HG03139 (cell line): ENCODE measurements at regions not wholly inside any gene's neighbourhood (a gene's known extent, or its start where the extent isn't known, plus 50 kb on each side); places are given as distances from the start of the nearest gene placed in this dataset.
"Not testable (repeated sequence)": the region's sequence is repeated elsewhere in the genome, so short reads cannot be mapped to it uniquely, and the experiment has no call there.

Source experiments
- ATAC-seq: cut with Tn5 transposase; IDR thresholded peaks from one replicate; pipeline ENCODE4 v1.9.1; 2021; ENCODE audit not compliant: unreplicated experiment

DNA sequence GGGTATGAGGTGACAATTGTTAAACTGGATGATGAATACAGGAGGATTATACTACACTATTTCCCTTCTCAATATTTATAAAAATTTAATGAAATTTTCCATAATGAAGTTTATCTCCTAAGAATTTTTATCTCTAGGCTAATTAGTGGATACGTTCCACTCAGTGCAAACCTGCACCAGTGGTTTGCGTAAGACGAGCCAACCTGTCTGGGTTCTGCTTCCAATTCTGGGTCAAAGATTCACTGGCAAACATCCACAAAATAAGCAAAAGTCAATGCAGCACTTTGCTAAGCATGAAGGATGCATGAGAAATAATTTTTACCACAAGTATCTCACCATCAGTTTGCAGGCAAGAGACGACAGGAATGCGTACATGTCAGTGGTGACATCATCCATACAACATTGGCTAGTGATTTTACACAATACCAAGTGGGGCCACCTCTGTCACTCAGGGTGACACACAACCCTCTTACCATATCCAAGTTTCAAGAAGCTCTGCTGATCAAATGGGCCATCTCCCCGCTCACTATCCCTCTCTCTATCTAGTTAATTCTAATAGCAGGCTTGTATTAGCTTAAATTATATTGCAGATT, 51.7 kb downstream of the FAM50B start:
- ATAC-seq, result no peak

DNA sequence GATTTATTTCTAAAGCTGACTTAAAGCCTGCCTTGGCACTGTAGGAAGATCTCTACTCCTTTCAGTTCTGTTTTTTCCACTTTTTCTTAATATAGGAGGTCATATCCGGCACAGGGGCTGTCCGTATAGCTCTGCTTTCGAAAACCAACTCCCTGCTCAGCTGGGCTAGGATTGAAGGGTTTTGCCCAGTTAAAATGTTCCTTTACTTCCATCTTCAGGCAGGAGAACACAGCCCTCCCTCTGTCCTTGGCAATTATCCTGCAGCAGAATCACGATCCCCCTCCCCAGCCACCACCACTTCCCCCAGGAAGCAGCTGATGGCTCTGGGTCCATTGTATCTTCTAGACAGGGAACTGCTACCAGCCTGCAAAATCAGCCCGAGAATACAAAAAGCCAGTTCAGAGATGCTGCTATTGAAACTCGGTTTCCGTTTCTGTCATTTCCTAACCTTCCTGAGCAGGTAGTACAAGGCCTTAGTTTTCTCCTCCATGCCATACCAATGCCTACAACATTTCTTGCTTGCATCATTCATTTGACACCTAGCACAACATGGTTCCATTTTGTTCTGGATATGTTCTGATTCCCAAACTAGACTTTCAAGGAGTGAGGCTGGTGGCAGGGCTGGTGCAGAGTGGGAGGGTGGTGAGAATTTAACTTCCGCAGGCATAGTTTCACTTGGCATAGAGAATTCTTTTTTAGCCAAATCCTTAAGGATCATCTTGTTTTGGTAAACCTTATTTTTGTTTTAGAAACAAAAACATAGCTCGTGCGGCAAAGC, 53.9 kb downstream of the FAM50B start:
- no peak for ATAC-seq

DNA sequence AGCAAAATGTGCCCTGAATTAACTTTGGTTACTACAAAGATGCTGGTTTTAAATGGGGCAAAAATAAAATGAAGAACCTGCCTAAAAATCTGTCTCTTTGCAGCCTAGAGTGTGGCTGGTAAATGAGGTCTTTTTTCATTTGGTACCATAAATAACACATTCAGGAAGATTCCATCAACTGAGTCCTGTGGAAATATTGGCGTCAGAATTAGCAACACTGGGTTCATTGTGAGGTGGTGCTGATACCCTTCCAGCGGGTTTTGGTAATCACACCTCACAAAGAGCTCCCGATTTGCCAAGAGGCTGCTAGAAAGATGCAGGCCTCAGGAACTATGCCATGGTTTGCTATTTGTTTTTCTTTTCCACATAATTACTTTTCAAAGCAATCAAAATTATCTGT, 55.3 kb downstream of the FAM50B start:
- no peak for ATAC-seq

DNA sequence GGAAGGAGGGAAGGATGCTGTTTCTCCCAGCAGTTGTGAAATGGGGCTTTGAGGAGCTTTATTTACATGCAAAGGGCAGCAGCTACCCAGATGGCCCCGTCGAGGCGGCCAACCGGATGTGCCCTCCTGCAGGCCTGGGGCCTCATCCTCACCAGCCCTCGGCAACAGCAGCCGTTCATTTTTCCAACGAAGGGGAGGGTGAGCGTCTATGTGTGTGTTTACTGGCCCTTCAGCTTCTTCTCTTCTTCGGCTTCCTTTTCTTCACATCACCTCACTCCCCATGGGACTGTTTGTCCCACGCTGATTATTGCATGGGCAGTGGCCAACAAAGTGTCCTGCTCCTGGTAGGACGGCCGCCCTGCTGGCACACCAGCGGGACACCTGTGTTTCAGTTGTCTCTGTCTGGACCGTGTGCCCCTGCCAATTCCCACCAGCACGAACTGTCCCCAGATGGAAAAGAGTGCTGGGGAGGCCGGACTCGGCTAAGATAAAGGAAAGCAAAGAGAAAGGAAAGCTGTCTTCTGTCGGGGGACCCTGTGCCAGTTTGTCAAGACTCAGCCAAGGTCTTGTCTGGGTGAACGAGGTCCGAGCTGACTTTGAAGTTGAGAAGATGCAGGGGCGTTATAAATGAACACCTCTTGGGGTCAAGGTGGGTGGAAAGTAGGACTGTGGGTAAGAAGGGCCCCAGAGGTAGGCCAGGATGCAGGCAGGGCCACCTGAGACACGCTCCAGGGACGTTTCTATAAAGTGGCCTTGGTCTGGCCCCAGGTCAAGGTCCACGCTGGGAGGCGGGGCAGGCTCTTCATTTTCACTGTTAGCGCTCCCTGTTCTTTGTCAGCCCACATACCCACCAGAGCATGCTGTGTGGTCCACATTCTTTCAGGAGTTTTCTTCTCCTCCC, 57.0 kb downstream of the FAM50B start:
- ATAC-seq, result no peak

DNA sequence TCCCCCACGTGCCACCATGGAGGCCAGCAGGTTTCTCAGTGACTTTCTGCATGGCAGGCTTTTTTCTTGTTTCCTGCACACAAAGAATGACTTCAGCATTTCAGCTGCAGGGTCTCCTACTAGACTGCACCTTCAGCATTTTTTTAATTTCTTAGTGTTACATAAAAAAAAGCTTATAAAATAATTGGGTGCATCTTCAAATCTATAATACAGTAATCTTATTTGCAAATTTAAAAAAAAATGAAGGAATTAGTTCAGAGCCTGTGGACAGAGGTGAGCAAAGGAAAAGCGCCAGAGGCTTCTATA, 57.6 kb downstream of the FAM50B start:
- ATAC-seq, result no peak

DNA sequence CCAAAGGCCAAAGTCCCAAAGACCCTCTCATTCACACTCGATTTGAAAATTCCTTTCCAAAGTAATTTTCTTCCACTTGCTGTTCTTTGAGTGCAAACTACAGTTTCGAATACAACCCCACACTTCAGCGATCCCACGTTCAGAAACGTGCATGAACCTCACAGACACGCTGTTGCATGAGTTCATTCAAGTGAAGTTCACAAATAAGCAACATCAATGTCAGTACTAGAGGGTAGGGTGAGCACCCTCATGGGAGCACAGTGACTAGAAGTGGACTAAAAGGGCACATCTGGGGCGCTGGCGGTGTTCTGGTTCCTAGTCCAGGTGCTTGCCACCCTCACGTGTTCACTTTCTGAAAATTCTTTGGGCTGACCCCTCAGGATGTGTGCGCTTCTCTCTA, 59.0 kb downstream of the FAM50B start:
- no peak for ATAC-seq

DNA sequence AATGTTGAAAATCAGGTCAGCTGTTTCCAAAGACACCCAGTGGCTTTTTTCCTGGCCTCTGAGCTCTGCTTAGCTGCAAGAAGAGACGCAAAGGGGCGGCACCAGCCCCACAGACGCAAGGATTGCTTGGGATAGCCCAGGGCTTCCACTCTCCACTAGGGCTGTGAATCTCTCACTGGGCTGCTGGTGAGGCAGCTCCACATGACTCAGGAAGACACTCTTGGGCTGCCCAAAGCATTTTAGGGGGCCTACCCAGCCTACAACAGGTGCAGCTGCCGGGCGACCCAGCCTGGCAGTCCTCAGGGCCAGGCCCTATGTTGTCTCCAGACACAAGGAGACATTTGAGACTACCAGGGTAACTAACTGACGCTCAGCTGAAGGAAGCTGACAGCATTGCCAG, 59.8 kb downstream of the FAM50B start:
- no peak for ATAC-seq

DNA sequence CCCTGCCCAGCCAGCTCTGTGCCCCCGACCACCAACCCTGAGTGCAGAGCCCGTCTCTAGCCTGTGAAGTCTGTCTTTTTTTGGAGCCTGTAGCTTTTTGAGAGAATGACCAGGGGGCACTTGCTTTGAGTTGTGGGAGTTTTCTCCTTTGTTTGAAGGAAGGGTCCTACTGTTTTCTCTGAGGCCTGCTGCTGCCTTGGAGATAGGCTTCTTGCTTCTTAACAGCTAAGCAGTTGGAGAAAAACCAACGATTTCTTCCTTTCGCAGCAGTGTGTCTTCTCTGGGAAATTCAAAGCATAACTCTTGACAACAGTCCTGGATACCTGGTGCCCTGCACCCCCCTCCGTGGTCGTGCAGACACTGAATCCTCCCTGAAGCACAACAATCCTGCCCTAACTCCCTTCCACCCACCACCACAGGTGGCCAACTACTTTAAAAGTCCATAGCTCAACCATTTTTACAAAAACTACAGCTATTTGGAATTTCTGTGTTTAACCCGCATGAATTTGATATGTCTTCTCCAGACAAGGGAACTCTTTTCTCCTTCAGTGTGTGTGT, 61.0 kb downstream of the FAM50B start:
- no peak for ATAC-seq

DNA sequence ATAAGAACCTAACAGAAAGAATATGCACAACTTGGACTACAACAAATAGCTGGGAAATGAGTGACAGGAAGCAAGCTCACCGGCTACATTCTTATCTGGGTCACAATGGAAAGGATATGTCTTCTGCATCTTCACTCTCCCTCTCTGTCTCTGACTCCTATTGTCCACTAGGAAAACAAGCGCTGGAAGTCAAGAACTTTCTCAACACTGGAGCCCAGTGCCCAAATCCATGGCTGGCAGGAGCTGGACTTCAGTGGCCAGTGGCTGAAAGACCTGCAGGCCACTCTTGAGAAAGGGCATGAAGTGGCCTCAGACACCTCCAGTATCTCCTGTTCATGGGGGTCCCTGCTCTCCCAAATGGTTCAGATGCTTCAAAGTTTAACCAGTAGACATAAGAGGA, 62.0 kb downstream of the FAM50B start:
- ATAC-seq, result no peak

DNA sequence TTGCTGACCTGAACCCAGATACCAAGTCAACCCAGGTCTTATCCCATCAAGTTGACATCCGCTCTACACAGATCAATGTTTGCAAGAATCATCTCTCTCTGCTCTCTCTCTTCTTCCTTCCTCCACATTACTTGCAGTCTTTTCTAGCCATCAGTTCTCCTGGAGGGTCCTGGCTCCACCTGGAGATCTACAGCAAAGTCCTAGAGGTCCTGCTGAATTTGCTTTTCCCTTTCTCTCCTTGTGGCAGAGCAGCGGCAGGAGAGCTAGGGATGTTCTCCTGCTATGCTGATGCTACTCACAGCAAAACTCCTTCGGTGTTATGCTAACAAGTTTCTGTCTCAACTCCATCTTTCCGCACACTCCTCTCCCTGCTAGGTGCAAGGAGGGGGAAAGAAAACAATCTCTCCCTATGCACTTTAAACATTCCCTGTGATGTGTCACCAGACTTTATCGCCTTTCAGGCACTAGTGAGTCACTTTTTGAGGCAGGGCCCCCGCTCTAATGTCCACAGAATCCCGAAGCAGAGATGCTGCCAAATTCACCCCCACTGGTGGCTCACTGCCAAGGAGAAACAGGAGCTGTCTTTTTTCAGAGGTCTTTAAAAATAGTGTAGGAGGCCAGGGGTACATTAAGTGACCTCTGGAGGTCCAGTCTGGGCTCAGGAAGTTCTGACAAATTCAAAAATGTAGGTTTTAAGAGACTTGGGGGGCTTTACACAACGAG, 62.6 kb downstream of the FAM50B start:
- ATAC-seq, result no peak

DNA sequence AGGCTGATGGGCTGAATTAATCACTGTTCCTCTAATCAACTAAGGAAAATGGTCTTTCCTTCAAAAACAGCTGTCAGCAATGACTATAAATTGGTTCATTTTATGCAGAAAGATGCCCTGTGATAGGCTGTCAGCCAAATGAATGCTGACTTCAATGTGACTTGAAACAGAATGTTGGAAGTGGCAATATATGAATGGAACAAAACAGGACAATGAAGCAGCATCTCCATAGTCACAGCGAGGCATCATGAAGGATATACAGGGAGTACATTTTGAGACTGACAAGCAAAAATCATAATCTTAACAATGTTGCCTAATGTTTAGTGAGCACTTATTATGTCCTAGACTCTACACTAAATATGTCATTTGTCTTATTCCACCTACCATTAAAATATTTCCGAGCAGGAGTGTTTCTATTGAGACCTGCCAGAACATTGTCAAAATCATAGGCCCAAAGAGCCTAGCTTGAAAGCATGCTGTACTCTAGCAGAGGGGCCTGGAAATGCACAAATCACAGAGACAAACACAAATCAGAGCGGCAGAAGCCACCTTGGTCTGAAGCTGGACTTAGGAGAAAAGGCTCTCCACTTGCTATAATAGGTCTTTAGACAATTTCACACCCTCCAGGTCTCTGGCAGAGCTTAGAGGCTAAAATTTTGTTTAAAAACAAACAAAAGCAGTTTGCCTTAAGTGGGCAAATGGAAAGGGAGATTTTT, 63.3 kb downstream of the FAM50B start:
- no peak for ATAC-seq

DNA sequence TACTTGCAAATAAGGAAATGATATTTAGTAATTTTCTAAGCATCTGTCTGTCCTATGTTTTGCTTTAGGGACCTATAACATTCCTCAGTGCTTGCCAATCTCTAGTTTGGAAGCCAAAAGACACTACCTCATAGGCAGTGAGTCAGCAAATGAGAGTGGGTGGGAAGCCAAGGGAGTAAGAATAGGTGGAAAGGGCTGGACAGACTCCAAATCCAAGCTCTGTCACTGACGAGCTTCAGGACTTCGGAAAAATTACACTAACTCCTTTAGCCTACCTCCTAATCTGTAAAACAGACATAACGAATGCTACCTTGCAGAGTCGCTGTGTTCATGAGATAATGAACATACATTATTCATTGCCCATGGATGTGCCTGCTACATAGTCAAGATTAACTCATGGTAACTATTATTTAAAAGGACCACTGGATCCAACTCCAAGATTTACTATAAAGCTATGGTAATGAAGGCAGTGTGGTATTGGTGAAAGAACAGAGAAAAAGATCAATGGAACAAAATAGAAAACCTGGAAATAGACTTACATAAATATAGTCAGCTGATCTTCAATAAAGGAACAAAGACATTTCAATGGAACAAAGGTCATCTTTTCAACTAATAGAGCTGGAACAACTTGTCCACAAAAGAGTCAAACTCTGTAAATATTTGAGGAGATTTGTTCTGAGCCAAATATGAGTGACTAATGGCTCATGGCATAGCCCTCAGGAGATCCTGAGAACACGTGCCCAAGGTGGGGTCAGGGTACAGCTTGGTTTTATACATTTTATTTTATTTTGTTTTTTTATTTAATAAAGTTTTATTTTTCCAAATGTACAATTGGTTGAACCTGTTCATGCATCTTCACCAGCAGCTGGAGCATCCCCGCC, 64.1 kb downstream of the FAM50B start:
- ATAC-seq, result no peak

DNA sequence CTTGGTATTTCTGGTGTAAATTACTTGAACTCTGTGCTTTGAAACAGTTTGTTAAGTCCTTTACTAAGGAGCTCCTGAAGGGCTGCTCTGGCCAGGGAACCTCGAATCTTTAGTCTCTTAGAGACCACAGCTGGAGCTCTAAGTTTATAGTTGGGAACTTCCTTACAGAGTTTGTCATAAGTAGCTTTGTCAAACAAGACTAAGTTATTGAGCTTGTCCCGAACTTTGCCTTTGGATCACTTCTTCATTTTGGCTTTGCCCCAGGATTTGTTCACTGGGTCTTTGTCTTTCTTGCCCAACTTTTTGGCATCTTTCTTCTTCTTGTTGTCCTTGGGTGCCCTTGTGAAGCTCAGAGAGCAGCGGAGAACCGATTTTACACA, 64.8 kb downstream of the FAM50B start:
- ATAC-seq, result no peak

DNA sequence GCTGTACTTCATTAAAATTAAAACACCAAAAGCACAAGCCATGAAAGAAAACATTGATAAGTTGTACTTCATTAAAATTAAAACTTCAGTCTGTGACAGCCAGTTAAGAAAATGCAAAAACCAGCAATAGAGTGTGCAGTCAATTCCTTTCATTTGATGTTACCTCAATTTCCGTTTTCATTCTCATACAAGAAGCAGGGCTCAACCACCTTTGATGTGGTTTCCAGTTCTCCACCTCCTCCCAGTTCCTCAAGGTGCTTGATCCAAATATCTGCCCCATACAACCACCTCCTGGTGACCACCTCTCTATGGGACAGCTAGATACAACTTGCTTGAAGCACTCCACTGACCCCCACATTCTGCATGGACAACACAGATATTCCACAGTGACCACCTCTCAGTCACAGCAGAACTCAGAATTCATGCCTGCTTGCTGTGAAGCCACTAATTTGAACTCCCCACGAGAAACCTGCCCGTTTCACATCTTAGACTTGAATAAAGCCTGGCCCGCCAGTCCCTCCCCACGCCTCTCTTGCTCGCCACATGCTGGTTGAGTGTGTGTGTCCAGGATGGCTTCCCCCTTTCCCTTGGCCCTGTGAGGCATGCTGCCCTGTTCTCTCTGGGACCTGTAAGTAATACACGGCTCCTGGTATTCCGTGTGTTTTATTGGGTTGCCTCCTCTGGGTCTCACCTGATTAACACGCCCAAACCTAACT, 66.1 kb downstream of the FAM50B start:
- no peak for ATAC-seq

DNA sequence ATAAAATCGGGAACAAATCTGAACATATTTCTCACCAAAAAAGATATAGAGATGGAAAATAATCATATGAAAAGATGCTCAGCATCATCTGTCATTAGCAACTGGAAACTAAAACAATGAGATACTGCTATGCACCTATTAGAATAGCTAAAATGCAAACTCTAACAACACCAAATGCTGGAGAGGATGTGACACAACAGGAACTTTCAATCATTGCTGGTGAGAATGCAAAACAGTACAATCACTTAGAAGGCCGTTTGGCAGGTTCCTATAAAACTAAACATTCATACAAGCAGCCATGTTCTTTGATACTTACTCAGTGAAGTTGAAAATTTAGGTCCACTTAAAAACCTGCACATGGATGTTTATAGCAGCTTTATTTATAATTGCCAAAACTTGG, 67.0 kb downstream of the FAM50B start:
- ATAC-seq, result no peak

DNA sequence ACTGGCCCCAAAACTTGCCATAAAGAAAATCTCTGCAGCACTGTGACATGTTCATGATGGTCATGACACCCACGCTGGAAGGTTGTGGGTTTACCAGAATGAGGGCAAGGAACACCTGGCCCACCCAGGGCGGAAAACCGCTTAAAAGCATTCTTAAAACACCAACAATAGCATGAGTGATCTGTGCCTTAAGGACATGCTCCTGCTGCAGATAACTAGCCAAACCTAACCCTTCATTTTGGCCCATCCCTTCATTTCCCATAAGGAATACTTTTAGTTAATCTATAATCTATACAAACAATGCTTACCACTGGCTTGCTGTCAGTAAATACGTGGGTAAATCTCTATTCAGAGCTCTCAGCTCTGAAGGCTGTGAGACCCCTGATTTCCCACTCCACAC, 67.6 kb downstream of the FAM50B start:
- ATAC-seq, result not testable (repeated sequence)

DNA sequence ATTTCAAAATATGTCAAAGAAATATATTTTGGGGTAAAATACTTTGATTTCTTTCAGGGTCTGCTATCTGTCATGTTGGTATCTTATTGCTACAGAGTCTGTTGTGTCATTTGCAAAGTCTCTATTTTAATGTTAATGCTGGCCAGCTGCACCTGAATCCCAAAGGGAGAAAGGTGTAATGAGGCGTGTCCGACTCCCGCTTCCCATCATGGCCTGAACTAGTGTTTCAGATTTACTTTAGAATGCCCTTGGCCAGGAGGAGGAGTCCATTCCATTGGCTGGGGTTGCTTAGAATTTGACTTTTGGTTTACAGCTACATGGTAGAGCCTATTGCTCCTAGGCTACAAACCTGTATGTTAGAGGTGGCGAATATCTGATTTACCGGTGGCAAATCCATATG, 69.3 kb downstream of the FAM50B start:
- ATAC-seq, result no peak

DNA sequence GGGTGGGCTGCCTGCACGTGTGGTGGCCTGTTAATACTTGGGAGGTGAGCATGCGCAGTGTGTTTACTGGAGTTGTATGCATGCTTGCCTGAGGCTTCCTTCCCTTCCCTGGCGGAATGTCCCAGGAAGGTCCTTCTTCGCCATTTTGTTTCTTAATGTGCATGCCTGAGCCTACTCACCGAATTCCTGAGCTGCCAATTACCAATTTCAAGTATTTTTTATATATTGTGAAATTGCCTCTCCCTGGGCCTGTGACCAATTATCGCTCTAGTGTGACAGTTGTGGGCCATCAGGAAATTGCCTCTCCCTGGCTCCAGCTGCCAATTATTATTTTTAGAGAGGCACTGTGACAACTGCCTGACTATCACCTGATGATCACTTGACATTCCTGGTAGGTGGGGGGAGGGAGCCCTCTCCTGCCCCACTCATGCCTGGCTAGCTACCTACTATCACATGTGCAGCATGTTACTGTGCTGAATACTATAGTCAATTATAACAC, 70.0 kb downstream of the FAM50B start:
- no peak for ATAC-seq

DNA sequence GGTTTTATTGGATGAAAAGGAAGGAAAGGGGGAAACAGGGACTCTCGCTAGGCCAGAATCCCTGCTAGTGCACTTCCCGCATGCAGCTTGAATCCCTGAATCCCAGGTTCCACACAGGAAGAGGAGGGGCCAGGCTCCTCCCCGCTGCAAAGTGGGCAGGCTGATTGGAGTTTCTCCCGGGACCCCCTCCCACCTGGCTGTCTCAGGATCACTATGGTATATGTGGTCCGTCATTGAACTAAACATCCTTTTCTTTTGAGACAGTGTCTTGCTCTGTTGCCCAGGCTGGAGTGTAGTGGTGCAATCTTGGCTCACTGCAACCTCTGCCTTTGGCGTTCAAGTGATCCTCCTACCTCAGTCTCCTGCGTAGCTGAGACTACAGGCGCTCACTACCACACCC, 70.7 kb downstream of the FAM50B start:
- no peak for ATAC-seq
